ENCODE measurements at regions not wholly inside any gene's neighbourhood (a gene's known extent, or its start where the extent isn't known, plus 50 kb on each side); places are given as distances from the start of the nearest gene placed in this dataset.

DNA sequence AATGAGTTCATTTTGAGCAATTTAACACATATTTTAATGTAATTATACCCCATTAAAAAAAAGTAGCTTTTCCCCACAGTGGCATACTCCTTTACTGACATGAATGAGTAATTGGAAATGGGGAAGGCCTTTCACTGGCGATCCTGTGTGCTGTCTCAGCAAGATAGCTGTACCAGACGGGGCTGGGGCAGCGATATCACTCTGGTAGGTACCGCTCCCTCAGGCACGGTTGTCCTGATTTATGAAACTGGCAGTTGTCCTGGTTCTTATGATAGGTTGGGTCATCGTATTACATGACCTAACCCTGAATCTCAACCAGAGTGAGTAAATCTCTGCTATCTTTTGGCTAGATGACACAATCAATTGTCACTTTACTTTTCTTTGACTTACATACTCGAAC, 355.0 kb upstream of the MAP3K7 start:
- no peak for ATAC-seq (ENCODE audit: insufficient read depth, low FRiP score)
- H3K36me3 ChIP-seq (ENCODE audit: control insufficient read depth in 4 of 4, insufficient read depth in 4 of 4, low read length in 4 of 4), result no peaks in the 10 kb centered on the region
- no peak overlapping the region for H3K27ac ChIP-seq (ENCODE audit: low read depth in 1 of 2, low read length in 1 of 2)
- H3K9ac ChIP-seq (ENCODE audit: insufficient read depth in 1 of 2, low read length in 2 of 2), result no peak overlapping the region
- TF ChIP-seq, protein P1, sequence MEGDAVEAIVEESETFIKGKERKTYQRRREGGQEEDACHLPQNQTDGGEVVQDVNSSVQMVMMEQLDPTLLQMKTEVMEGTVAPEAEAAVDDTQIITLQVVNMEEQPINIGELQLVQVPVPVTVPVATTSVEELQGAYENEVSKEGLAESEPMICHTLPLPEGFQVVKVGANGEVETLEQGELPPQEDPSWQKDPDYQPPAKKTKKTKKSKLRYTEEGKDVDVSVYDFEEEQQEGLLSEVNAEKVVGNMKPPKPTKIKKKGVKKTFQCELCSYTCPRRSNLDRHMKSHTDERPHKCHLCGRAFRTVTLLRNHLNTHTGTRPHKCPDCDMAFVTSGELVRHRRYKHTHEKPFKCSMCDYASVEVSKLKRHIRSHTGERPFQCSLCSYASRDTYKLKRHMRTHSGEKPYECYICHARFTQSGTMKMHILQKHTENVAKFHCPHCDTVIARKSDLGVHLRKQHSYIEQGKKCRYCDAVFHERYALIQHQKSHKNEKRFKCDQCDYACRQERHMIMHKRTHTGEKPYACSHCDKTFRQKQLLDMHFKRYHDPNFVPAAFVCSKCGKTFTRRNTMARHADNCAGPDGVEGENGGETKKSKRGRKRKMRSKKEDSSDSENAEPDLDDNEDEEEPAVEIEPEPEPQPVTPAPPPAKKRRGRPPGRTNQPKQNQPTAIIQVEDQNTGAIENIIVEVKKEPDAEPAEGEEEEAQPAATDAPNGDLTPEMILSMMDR (IDR thresholded peaks at IDR 0.05; ENCODE audit: control extremely low read depth, extremely low read depth), result no peak
- 87 to 93% methylated on average over 7 of the region's 7 CpGs for WGBS, 2 donors
- H3K4me1 ChIP-seq (ENCODE audit: control insufficient read depth in 5 of 5, insufficient read depth in 5 of 5, low read length in 5 of 5), result peaks cover 0 to 4% (median 0%) of the 10 kb centered on the region in 5 donors
- no peak for DNase-seq
- H3K27me3 ChIP-seq (ENCODE audit: control insufficient read depth in 3 of 3, insufficient read depth in 3 of 3, low read length in 2 of 3), result no peaks in the 10 kb centered on the region
- H3K9me3 ChIP-seq (ENCODE audit: control insufficient read depth in 4 of 4, insufficient read depth in 3 of 4, low read length in 3 of 4), result no peaks in the 10 kb centered on the region
- no peak overlapping the region for H3K4me3 ChIP-seq

DNA sequence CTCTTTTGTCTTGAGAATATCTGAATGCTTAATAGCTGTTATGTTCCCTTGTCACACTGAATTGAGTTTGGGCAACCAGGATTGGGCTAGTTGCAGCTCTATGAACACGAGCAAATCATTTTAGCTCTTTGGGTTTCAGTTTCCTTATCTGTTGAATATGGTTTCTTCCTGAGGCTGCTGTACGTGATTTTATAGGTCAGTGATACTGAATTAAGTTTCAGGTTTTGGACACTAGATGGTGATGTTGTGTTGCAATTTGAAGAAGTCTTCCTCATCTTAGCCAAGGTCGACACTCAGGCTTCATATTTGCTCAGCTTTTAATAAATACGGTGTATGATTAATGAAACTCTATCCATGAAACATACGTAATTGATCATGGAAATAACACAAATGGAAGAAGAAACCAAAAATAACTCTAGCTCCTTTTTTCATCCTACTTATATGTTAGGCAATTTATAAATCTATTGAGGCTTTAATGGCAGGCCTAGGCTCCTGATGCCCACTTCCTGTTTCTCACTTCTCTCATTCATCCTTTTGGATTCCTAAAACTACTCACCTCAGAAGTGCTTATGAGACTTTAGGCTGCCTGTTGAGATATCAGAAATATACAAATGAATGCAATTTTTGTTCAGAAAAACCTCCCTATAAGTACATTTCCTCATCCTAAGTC, 354.1 kb upstream of the MAP3K7 start:
- TF ChIP-seq, protein P1 (IDR thresholded peaks at IDR 0.05; ENCODE audit: control extremely low read depth, extremely low read depth), result peak; percentile 15
- H3K9ac ChIP-seq (ENCODE audit: insufficient read depth in 1 of 2, low read length in 2 of 2), result no peak overlapping the region
- H3K4me1 ChIP-seq (ENCODE audit: control insufficient read depth in 5 of 5, insufficient read depth in 5 of 5, low read length in 5 of 5), result peaks cover 0 to 4% (median 0%) of the 10 kb centered on the region in 5 donors
- ATAC-seq (ENCODE audit: insufficient read depth, low FRiP score) (peak; percentile 75), DNase-seq (peak in 2 of 3 donors; percentile 69 to 72)
- WGBS, 2 donors, result 19 to 28% methylated on average over 5 of the region's 5 CpGs
- H3K9me3 ChIP-seq (ENCODE audit: control insufficient read depth in 4 of 4, insufficient read depth in 3 of 4, low read length in 3 of 4), result no peaks in the 10 kb centered on the region
- H3K27ac ChIP-seq (ENCODE audit: low read depth in 1 of 2, low read length in 1 of 2), result no peak overlapping the region
- H3K4me3 ChIP-seq, result no peak overlapping the region
- no peaks in the 10 kb centered on the region for H3K27me3 ChIP-seq (ENCODE audit: control insufficient read depth in 3 of 3, insufficient read depth in 3 of 3, low read length in 2 of 3)
- H3K36me3 ChIP-seq (ENCODE audit: control insufficient read depth in 4 of 4, insufficient read depth in 4 of 4, low read length in 4 of 4), result no peaks in the 10 kb centered on the region

DNA sequence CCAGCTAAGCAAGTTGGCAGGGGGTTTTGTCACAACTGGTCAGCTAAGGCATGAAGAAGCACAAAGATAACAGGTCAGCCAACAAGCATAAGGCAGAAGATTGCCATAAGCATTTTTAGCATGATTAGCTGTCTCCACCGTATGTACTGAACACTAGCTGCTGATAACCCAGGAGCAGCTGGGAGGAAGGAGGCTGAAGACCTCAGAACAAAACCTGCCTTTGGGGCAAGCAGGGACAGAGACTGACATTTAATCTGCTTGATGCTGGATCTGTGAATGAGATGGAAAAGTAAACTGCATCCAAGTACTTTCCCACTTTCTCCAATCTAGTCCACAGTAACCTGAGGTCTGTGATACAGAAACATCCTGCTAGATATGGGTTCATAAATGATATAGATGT, 353.0 kb upstream of the MAP3K7 start:
- no peaks in the 10 kb centered on the region for H3K9me3 ChIP-seq (ENCODE audit: control insufficient read depth in 4 of 4, insufficient read depth in 3 of 4, low read length in 3 of 4)
- H3K27me3 ChIP-seq (ENCODE audit: control insufficient read depth in 3 of 3, insufficient read depth in 3 of 3, low read length in 2 of 3), result no peaks in the 10 kb centered on the region
- TF ChIP-seq, protein P1 (IDR thresholded peaks at IDR 0.05; ENCODE audit: control extremely low read depth, extremely low read depth), result no peak
- 85 to 92% methylated on average over 1 of the region's 1 CpG for WGBS, 2 donors
- no peak overlapping the region for H3K27ac ChIP-seq (ENCODE audit: low read depth in 1 of 2, low read length in 1 of 2)
- DNase-seq (no peak), ATAC-seq (ENCODE audit: insufficient read depth, low FRiP score) (no peak)
- H3K9ac ChIP-seq (ENCODE audit: insufficient read depth in 1 of 2, low read length in 2 of 2), result no peak overlapping the region
- H3K4me1 ChIP-seq (ENCODE audit: control insufficient read depth in 5 of 5, insufficient read depth in 5 of 5, low read length in 5 of 5), result peaks cover 0 to 4% (median 0%) of the 10 kb centered on the region in 5 donors
- no peaks in the 10 kb centered on the region for H3K36me3 ChIP-seq (ENCODE audit: control insufficient read depth in 4 of 4, insufficient read depth in 4 of 4, low read length in 4 of 4)
- H3K4me3 ChIP-seq, result no peak overlapping the region

DNA sequence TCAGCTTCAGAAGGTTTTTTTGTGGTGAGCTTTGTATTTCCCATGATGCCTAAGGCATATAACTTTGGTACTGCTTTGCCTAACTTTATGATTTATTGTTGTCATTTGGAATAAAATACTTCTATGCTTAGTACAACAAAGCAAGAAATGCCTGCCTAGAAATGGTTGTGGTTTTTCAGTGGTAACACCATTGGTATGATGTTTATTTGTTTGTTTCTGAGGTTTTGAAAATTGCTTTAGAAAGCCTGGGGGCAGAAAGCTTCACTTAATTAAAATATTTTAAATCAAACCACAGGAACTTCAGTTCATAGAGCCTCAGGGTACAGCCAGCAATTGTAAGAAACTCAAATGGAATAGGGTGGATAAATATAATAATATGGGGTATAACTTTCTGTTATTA, 351.2 kb upstream of the MAP3K7 start:
- no peaks in the 10 kb centered on the region for H3K27me3 ChIP-seq (ENCODE audit: control insufficient read depth in 3 of 3, insufficient read depth in 3 of 3, low read length in 2 of 3)
- DNase-seq (no peak), ATAC-seq (ENCODE audit: insufficient read depth, low FRiP score) (no peak)
- H3K4me1 ChIP-seq (ENCODE audit: control insufficient read depth in 5 of 5, insufficient read depth in 5 of 5, low read length in 5 of 5), result peaks cover 0 to 4% (median 0%) of the 10 kb centered on the region in 5 donors
- H3K27ac ChIP-seq (ENCODE audit: low read depth in 1 of 2, low read length in 1 of 2), result no peak overlapping the region
- H3K9ac ChIP-seq (ENCODE audit: insufficient read depth in 1 of 2, low read length in 2 of 2), result no peak overlapping the region
- TF ChIP-seq, protein P1 (IDR thresholded peaks at IDR 0.05; ENCODE audit: control extremely low read depth, extremely low read depth), result no peak
- H3K36me3 ChIP-seq (ENCODE audit: control insufficient read depth in 4 of 4, insufficient read depth in 4 of 4, low read length in 4 of 4), result no peaks in the 10 kb centered on the region
- no peaks in the 10 kb centered on the region for H3K9me3 ChIP-seq (ENCODE audit: control insufficient read depth in 4 of 4, insufficient read depth in 3 of 4, low read length in 3 of 4)
- H3K4me3 ChIP-seq, result no peak overlapping the region

Measured in lung (tissue), 11 donors.